HG02938 (cell line): ENCODE measurements at regions not wholly inside any gene's neighbourhood (a gene's known extent, or its start where the extent isn't known, plus 50 kb on each side); places are given as distances from the start of the nearest gene placed in this dataset.
A peak's percentile ranks its signal among the peaks of the same experiment; 100 is the strongest.
"Not testable (repeated sequence)": the region's sequence is repeated elsewhere in the genome, so short reads cannot be mapped to it uniquely, and the experiment has no call there.

ENCODE experiments used
- ATAC-seq: cut with Tn5 transposase; IDR thresholded peaks from one replicate; pipeline ENCODE4 v1.9.1; 2021; ENCODE audit warnings: mild to moderate bottlenecking, moderate library complexity; ENCODE audit not compliant: unreplicated experiment

- no peak for ATAC-seq
Measured at GRCh38 chr6:121748850-121749249, 313.4 kb downstream of the GJA1 start.

- ATAC-seq, result no peak
Measured at GRCh38 chr6:121755485-121755884, 320.0 kb downstream of the GJA1 start.

- no peak for ATAC-seq
Measured at GRCh38 chr6:121756666-121757065, 321.2 kb downstream of the GJA1 start.

GRCh38 chr6:121759370-121759769 is 323.9 kb downstream of the GJA1 start:
- peak; percentile 81 for ATAC-seq

GRCh38 chr6:121760191-121760590 is 324.7 kb downstream of the GJA1 start:
- no peak for ATAC-seq

GRCh38 chr6:121760745-121761144 is 325.3 kb downstream of the GJA1 start:
- ATAC-seq, result no peak

GRCh38 chr6:121764493-121764892 is 329.0 kb downstream of the GJA1 start:
- peak; percentile 84 for ATAC-seq

- ATAC-seq, result no peak
Measured at GRCh38 chr6:121765060-121765459, 329.6 kb downstream of the GJA1 start.

- no peak for ATAC-seq
Measured at GRCh38 chr6:121767211-121767610, 331.8 kb downstream of the GJA1 start.

GRCh38 chr6:121770943-121771342 is 335.5 kb downstream of the GJA1 start:
- ATAC-seq, result peak; percentile 45

GRCh38 chr6:121771937-121772720 is 336.7 kb downstream of the GJA1 start:
- peak; percentile 87 for ATAC-seq

GRCh38 chr6:121776054-121776453 is 340.6 kb downstream of the GJA1 start:
- no peak for ATAC-seq

GRCh38 chr6:121780325-121781321 is 345.2 kb downstream of the GJA1 start:
- ATAC-seq, result no peak

GRCh38 chr6:121791396-121792315 is 356.2 kb downstream of the GJA1 start:
- ATAC-seq, result no peak

GRCh38 chr6:121794630-121795029 is 359.2 kb downstream of the GJA1 start:
- ATAC-seq, result no peak

- ATAC-seq, result not testable (repeated sequence)
Measured at GRCh38 chr6:121797598-121797997, 362.2 kb downstream of the GJA1 start.

GRCh38 chr6:121798126-121798525 is 362.7 kb downstream of the GJA1 start:
- ATAC-seq, result not testable (repeated sequence)

GRCh38 chr6:121799574-121799973 is 364.1 kb downstream of the GJA1 start:
- ATAC-seq, result no peak

- ATAC-seq, result no peak
Measured at GRCh38 chr6:121800047-121800446, 364.6 kb downstream of the GJA1 start.

GRCh38 chr6:121806116-121806515 is 370.7 kb downstream of the GJA1 start:
- no peak for ATAC-seq

- ATAC-seq, result no peak
Measured at GRCh38 chr6:121809211-121809610, 373.8 kb downstream of the GJA1 start.
